Osteocyte (in vitro differentiated cells): ENCODE measurements at regions not wholly inside any gene's neighbourhood (a gene's known extent, or its start where the extent isn't known, plus 50 kb on each side); places are given as distances from the start of the nearest gene placed in this dataset.

Experiments used
- DNase-seq: peaks from one replicate; pipeline ENCODE4 v3.0.0; 2021; ENCODE audit warnings: mixed read lengths; ENCODE audit not compliant: unreplicated experiment; ENCODE audit errors: extremely low spot score
- H3K27ac Mint-ChIP-seq: one replicate; pipeline ENCODE4 v1.8.0; 2021; ENCODE audit warnings: mild to moderate bottlenecking, mixed read lengths; ENCODE audit not compliant: unreplicated experiment
- H3K27me3 Mint-ChIP-seq: one replicate; pipeline ENCODE4 v1.8.0; 2021; ENCODE audit warnings: mixed read lengths; ENCODE audit not compliant: unreplicated experiment
- H3K36me3 Mint-ChIP-seq: one replicate; pipeline ENCODE4 v1.8.0; 2021; ENCODE audit warnings: mixed read lengths; ENCODE audit not compliant: unreplicated experiment
- H3K4me1 Mint-ChIP-seq: one replicate; pipeline ENCODE4 v1.8.0; 2021; ENCODE audit warnings: mixed read lengths; ENCODE audit not compliant: unreplicated experiment
- H3K4me3 Mint-ChIP-seq: one replicate; pipeline ENCODE4 v1.8.0; 2021; ENCODE audit warnings: mild to moderate bottlenecking, moderate library complexity, mixed read lengths; ENCODE audit not compliant: unreplicated experiment
- H3K9me3 Mint-ChIP-seq: one replicate; pipeline ENCODE4 v1.8.0; 2021; ENCODE audit warnings: mixed read lengths; ENCODE audit not compliant: unreplicated experiment
- TF ChIP-seq, protein P1 (sequence below): fragments of 200-600 bp; sonication (generic); IDR thresholded peaks from 2 replicates; pipeline ENCODE4 v1.5.0; 2021; ENCODE audit warnings: antibody characterized with exemption, mild to moderate bottlenecking, moderate library complexity

DNA sequence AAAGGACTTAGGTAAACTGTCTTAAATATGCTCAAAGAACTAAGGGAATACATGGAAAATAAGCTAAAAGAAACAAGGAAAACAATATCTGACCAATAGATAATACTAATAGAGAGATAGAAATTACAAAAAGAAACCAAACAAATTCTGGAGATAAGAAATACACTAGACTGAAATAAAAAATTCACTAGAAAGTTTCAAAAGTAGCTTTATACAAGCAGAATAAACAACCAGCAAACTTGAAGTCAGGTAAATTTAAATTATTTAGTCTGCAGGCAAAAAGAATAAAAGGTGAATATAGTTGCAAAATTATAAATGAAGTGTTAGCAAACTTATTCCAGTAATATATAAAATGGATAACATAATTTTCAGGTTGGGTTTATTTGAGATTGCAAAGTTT, 760.9 kb upstream of the INTU start:
- DNase-seq, result no peak
- Mint-ChIP-seq H3K4me3 (no peak overlapping the region), H3K36me3 (peaks cover 15% of the 10 kb centered on the region), H3K27ac (no peak overlapping the region), H3K4me1 (no peaks in the 10 kb centered on the region), H3K9me3 (peaks cover 31% of the 10 kb centered on the region), H3K27me3 (no peaks in the 10 kb centered on the region)
- TF ChIP-seq, protein P1, sequence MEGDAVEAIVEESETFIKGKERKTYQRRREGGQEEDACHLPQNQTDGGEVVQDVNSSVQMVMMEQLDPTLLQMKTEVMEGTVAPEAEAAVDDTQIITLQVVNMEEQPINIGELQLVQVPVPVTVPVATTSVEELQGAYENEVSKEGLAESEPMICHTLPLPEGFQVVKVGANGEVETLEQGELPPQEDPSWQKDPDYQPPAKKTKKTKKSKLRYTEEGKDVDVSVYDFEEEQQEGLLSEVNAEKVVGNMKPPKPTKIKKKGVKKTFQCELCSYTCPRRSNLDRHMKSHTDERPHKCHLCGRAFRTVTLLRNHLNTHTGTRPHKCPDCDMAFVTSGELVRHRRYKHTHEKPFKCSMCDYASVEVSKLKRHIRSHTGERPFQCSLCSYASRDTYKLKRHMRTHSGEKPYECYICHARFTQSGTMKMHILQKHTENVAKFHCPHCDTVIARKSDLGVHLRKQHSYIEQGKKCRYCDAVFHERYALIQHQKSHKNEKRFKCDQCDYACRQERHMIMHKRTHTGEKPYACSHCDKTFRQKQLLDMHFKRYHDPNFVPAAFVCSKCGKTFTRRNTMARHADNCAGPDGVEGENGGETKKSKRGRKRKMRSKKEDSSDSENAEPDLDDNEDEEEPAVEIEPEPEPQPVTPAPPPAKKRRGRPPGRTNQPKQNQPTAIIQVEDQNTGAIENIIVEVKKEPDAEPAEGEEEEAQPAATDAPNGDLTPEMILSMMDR, result no peak

DNA sequence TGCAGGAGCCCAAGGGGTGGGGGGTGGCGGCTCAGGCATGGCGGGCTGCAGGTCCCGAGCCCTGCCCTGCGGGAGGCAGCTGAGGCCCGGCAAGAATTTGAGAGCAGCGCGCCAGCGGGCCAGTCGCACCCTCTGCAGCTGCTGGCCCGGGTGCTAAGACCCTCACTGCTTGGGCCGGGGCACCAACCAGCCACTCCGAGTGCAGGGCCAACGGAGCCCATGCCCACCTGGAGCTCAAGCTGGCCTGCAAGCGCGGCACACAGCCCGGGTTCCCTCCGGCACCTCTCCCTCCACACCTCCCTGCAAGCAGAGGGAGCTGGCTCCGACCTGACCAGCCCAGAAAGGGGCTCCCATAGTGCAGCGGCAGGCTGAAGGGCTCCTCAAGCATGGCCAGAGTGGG, 758.2 kb upstream of the INTU start:
- no peaks in the 10 kb centered on the region for H3K4me1 Mint-ChIP-seq
- no peak for DNase-seq
- H3K9me3 Mint-ChIP-seq, result peaks cover 25% of the 10 kb centered on the region

DNA sequence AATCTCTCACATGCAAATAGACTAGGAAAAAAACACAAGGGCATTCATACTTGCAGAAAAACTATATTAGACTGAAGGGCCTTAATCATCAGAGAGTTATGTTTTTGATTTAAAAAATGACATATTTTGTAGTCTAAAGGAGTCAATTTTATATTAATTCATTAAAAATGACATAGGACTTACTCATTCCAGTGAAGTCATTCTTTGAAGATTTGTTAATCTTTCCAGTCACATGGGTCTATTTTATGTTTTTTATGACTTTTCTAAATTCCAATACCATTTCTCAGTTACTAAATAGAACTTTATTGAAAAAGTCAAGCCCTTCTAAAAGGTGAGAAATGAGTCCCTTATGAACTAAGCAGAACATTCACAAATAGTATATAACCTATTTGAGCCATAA, 743.8 kb upstream of the INTU start:
- Mint-ChIP-seq H3K27me3 (no peaks in the 10 kb centered on the region), H3K4me1 (peaks cover 22% of the 10 kb centered on the region), H3K36me3 (no peaks in the 10 kb centered on the region), H3K4me3 (no peak overlapping the region), H3K27ac (peak overlapping the region; percentile 13), H3K9me3 (peaks cover 13% of the 10 kb centered on the region)
- no peak for DNase-seq
- TF ChIP-seq, protein P1, result no peak

More for the DNA sequence above, 758.2 kb upstream of the INTU start:
- no peak overlapping the region for H3K27ac Mint-ChIP-seq
- TF ChIP-seq, protein P1, result no peak
- H3K36me3 Mint-ChIP-seq, result peaks cover 10% of the 10 kb centered on the region
- no peaks in the 10 kb centered on the region for H3K27me3 Mint-ChIP-seq
- no peak overlapping the region for H3K4me3 Mint-ChIP-seq

DNA sequence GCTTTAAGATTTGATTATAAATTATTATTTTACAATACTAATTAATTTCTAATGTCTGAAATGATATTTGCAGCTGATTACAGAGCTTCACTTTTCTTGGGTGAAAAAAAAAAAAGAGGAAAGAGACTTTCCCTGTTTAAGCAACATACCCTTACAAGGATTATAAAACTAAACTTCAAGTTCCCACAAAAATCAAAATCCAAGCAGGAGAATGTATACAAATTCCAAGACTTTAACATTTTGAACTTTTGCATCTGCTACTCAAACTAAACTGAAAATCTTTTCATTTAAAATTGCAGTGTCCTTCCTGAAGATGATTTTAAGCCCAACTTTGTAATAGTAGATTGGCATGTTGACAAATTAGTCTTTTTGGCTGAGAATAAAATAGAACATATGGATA, 742.4 kb upstream of the INTU start:
- DNase-seq, result no peak
- Mint-ChIP-seq H3K27me3 (no peaks in the 10 kb centered on the region), H3K36me3 (no peaks in the 10 kb centered on the region), H3K4me3 (no peak overlapping the region), H3K9me3 (peaks cover 16% of the 10 kb centered on the region), H3K27ac (peak overlapping the region; percentile 28), H3K4me1 (peaks cover 22% of the 10 kb centered on the region)
- TF ChIP-seq, protein P1, result no peak

DNA sequence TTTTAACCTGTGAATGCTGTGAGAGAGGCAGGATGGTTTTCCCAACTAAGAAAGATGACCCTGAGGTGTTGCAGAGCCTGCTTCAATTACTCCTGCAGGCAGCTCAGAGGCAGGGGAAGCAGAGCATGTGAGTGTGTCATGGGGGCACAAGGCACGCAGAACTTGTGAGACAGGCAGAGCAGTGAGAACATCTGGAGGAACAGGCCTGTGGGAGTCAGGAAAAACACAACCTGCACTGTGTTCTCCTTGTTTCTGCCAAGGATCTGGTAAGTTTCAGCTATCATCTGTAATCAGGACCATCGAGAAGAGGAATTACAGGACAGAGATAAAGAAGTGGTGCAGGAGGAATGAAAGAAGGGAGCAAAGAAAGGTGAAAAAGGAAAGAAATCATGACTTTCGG, 741.8 kb upstream of the INTU start:
- DNase-seq, result no peak
- H3K36me3 Mint-ChIP-seq, result no peaks in the 10 kb centered on the region

More for the DNA sequence above, 741.8 kb upstream of the INTU start:
- Mint-ChIP-seq H3K4me3 (no peak overlapping the region), H3K27ac (peak overlapping the region; percentile 56), H3K27me3 (no peaks in the 10 kb centered on the region), H3K9me3 (peaks cover 16% of the 10 kb centered on the region), H3K4me1 (peaks cover 22% of the 10 kb centered on the region)
- TF ChIP-seq, protein P1, result no peak
